ENCODE measurements at regions not wholly inside any gene's neighbourhood (a gene's known extent, or its start where the extent isn't known, plus 50 kb on each side); places are given as distances from the start of the nearest gene placed in this dataset.

GRCh38 chr14:89564286-89564957, 147.4 kb upstream of the FOXN3 start:
- TF ChIP-seq POLR2A (IDR thresholded peaks at IDR 0.05; ENCODE audit: low read depth) (no peak), EP300 (IDR thresholded peaks at IDR 0.05) (no peak), POLR2AphosphoS5 (IDR thresholded peaks at IDR 0.05) (no peak)
- TF ChIP-seq, protein P1, sequence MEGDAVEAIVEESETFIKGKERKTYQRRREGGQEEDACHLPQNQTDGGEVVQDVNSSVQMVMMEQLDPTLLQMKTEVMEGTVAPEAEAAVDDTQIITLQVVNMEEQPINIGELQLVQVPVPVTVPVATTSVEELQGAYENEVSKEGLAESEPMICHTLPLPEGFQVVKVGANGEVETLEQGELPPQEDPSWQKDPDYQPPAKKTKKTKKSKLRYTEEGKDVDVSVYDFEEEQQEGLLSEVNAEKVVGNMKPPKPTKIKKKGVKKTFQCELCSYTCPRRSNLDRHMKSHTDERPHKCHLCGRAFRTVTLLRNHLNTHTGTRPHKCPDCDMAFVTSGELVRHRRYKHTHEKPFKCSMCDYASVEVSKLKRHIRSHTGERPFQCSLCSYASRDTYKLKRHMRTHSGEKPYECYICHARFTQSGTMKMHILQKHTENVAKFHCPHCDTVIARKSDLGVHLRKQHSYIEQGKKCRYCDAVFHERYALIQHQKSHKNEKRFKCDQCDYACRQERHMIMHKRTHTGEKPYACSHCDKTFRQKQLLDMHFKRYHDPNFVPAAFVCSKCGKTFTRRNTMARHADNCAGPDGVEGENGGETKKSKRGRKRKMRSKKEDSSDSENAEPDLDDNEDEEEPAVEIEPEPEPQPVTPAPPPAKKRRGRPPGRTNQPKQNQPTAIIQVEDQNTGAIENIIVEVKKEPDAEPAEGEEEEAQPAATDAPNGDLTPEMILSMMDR (IDR thresholded peaks at IDR 0.05) = no peak

Data from esophagus muscularis mucosa (tissue), 4 donors.